ENCODE measurements at regions not wholly inside any gene's neighbourhood (a gene's known extent, or its start where the extent isn't known, plus 50 kb on each side); places are given as distances from the start of the nearest gene placed in this dataset.

- H3K36me3 ChIP-seq (ENCODE audit: control insufficient read depth in 4 of 4, insufficient read depth in 4 of 4, low read length in 3 of 4) = no peaks in the 10 kb centered on the region
- H3K27me3 ChIP-seq (replicated peaks in 2 of 5; ENCODE audit: control insufficient read depth in 4 of 5, insufficient read depth in 5 of 5, low read length in 4 of 5) = no peaks in the 10 kb centered on the region
- DNase-seq = no peak
- H3K4me1 ChIP-seq (ENCODE audit: control extremely low read depth in 1 of 4, control insufficient read depth in 4 of 4, insufficient read depth in 4 of 4, low read length in 3 of 4) = no peaks in the 10 kb centered on the region
- ChIA-PET CTCF (no interaction called here), POLR2A (no interaction called here)
- H3K9me3 ChIP-seq (ENCODE audit: control extremely low read depth in 1 of 5, control insufficient read depth in 4 of 5, insufficient read depth in 2 of 5, low read depth in 1 of 5, low read length in 4 of 5) = no peaks in the 10 kb centered on the region
- no peak overlapping the region for H3K27ac ChIP-seq (ENCODE audit: insufficient read depth in 1 of 2, low read depth in 1 of 2, low read length in 2 of 2, poor library complexity in 1 of 2, severe bottlenecking in 2 of 2)
- H3K4me3 ChIP-seq (ENCODE audit: control insufficient read depth in 1 of 7, extremely low read depth in 1 of 7, insufficient read depth in 4 of 7, low read depth in 2 of 7, low read length in 6 of 7) = no peak overlapping the region
Observed at GRCh38 chr9:11755951-11756350, 937.2 kb upstream of the TYRP1 start.

GRCh38 chr9:11757408-11757807, 935.8 kb upstream of the TYRP1 start:
- H3K36me3 ChIP-seq (ENCODE audit: control insufficient read depth in 4 of 4, insufficient read depth in 4 of 4, low read length in 3 of 4) = no peaks in the 10 kb centered on the region
- no peaks in the 10 kb centered on the region for H3K27me3 ChIP-seq (replicated peaks in 2 of 5; ENCODE audit: control insufficient read depth in 4 of 5, insufficient read depth in 5 of 5, low read length in 4 of 5)
- 100% methylated on average over 3 of the region's 3 CpGs for WGBS (ENCODE audit: insufficient coverage)
- DNase-seq = no peak
- H3K4me1 ChIP-seq (ENCODE audit: control extremely low read depth in 1 of 4, control insufficient read depth in 4 of 4, insufficient read depth in 4 of 4, low read length in 3 of 4) = no peaks in the 10 kb centered on the region
- no peak overlapping the region for H3K27ac ChIP-seq (ENCODE audit: insufficient read depth in 1 of 2, low read depth in 1 of 2, low read length in 2 of 2, poor library complexity in 1 of 2, severe bottlenecking in 2 of 2)
- POLR2A ChIA-PET = no interaction called here
- CTCF ChIA-PET = no interaction called here
- H3K9me3 ChIP-seq (ENCODE audit: control extremely low read depth in 1 of 5, control insufficient read depth in 4 of 5, insufficient read depth in 2 of 5, low read depth in 1 of 5, low read length in 4 of 5) = no peaks in the 10 kb centered on the region
- H3K4me3 ChIP-seq (ENCODE audit: control insufficient read depth in 1 of 7, extremely low read depth in 1 of 7, insufficient read depth in 4 of 7, low read depth in 2 of 7, low read length in 6 of 7) = no peak overlapping the region

GRCh38 chr9:11758016-11758415, 935.2 kb upstream of the TYRP1 start:
- no peaks in the 10 kb centered on the region for H3K27me3 ChIP-seq (replicated peaks in 2 of 5; ENCODE audit: control insufficient read depth in 4 of 5, insufficient read depth in 5 of 5, low read length in 4 of 5)
- H3K36me3 ChIP-seq (ENCODE audit: control insufficient read depth in 4 of 4, insufficient read depth in 4 of 4, low read length in 3 of 4) = no peaks in the 10 kb centered on the region
- H3K4me1 ChIP-seq (ENCODE audit: control extremely low read depth in 1 of 4, control insufficient read depth in 4 of 4, insufficient read depth in 4 of 4, low read length in 3 of 4) = no peaks in the 10 kb centered on the region
- ChIA-PET POLR2A (no interaction called here), CTCF (no interaction called here)
- WGBS (ENCODE audit: insufficient coverage) = 100% methylated on average over 3 of the region's 3 CpGs
- H3K4me3 ChIP-seq (ENCODE audit: control insufficient read depth in 1 of 7, extremely low read depth in 1 of 7, insufficient read depth in 4 of 7, low read depth in 2 of 7, low read length in 6 of 7) = no peak overlapping the region
- no peak for DNase-seq
- H3K9me3 ChIP-seq (ENCODE audit: control extremely low read depth in 1 of 5, control insufficient read depth in 4 of 5, insufficient read depth in 2 of 5, low read depth in 1 of 5, low read length in 4 of 5) = no peaks in the 10 kb centered on the region
- H3K27ac ChIP-seq (ENCODE audit: insufficient read depth in 1 of 2, low read depth in 1 of 2, low read length in 2 of 2, poor library complexity in 1 of 2, severe bottlenecking in 2 of 2) = no peak overlapping the region

- Histone ChIP-seq H3K9me3 (ENCODE audit: control extremely low read depth in 1 of 5, control insufficient read depth in 4 of 5, insufficient read depth in 2 of 5, low read depth in 1 of 5, low read length in 4 of 5) (no peaks in the 10 kb centered on the region), H3K36me3 (ENCODE audit: control insufficient read depth in 4 of 4, insufficient read depth in 4 of 4, low read length in 3 of 4) (no peaks in the 10 kb centered on the region), H3K4me3 (ENCODE audit: control insufficient read depth in 1 of 7, extremely low read depth in 1 of 7, insufficient read depth in 4 of 7, low read depth in 2 of 7, low read length in 6 of 7) (no peak overlapping the region), H3K27ac (ENCODE audit: insufficient read depth in 1 of 2, low read depth in 1 of 2, low read length in 2 of 2, poor library complexity in 1 of 2, severe bottlenecking in 2 of 2) (no peak overlapping the region), H3K4me1 (ENCODE audit: control extremely low read depth in 1 of 4, control insufficient read depth in 4 of 4, insufficient read depth in 4 of 4, low read length in 3 of 4) (no peaks in the 10 kb centered on the region), H3K27me3 (replicated peaks in 2 of 5; ENCODE audit: control insufficient read depth in 4 of 5, insufficient read depth in 5 of 5, low read length in 4 of 5) (no peaks in the 10 kb centered on the region)
- 78% methylated on average over 4 of the region's 4 CpGs for WGBS (ENCODE audit: insufficient coverage)
- DNase-seq = no peak
- POLR2A ChIA-PET = no interaction called here
- CTCF ChIA-PET = no interaction called here
Observed at GRCh38 chr9:11779971-11780370, 913.2 kb upstream of the TYRP1 start.

DNA sequence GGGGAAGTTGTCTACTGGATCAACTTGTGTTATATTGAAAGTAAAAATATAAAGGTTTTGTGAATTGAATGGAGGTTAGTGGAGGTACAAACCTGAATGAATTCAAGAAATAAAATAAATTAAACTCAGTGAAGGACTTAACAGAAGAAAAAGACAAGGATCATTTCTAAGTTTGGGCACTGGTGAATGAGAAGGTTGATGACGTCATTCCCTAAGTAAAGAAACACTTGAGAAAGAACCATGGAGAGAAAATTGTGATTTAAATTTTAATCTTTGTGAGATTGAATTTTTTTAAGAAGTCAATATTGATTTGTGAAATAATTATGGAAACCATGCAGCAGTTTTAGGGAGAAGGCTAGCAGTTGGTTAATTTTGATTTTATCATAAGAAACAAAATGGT, 900.3 kb upstream of the TYRP1 start:
- H3K36me3 ChIP-seq (ENCODE audit: control insufficient read depth in 4 of 4, insufficient read depth in 4 of 4, low read length in 3 of 4) = no peaks in the 10 kb centered on the region
- DNase-seq = no peak
- H3K27me3 ChIP-seq (replicated peaks in 2 of 5; ENCODE audit: control insufficient read depth in 4 of 5, insufficient read depth in 5 of 5, low read length in 4 of 5) = no peaks in the 10 kb centered on the region
- ChIA-PET CTCF (no interaction called here), POLR2A (no interaction called here)
- no peaks in the 10 kb centered on the region for H3K9me3 ChIP-seq (ENCODE audit: control extremely low read depth in 1 of 5, control insufficient read depth in 4 of 5, insufficient read depth in 2 of 5, low read depth in 1 of 5, low read length in 4 of 5)
- H3K27ac ChIP-seq (ENCODE audit: insufficient read depth in 1 of 2, low read depth in 1 of 2, low read length in 2 of 2, poor library complexity in 1 of 2, severe bottlenecking in 2 of 2) = no peak overlapping the region
- no peak overlapping the region for H3K4me3 ChIP-seq (ENCODE audit: control insufficient read depth in 1 of 7, extremely low read depth in 1 of 7, insufficient read depth in 4 of 7, low read depth in 2 of 7, low read length in 6 of 7)
- H3K4me1 ChIP-seq (ENCODE audit: control extremely low read depth in 1 of 4, control insufficient read depth in 4 of 4, insufficient read depth in 4 of 4, low read length in 3 of 4) = no peaks in the 10 kb centered on the region
- WGBS (ENCODE audit: insufficient coverage) = no CpG with 5 or more reads among the region's 1 CpG

GRCh38 chr9:11794984-11795383, 898.2 kb upstream of the TYRP1 start:
- Histone ChIP-seq H3K4me1 (ENCODE audit: control extremely low read depth in 1 of 4, control insufficient read depth in 4 of 4, insufficient read depth in 4 of 4, low read length in 3 of 4) (no peaks in the 10 kb centered on the region), H3K36me3 (ENCODE audit: control insufficient read depth in 4 of 4, insufficient read depth in 4 of 4, low read length in 3 of 4) (no peaks in the 10 kb centered on the region), H3K27ac (ENCODE audit: insufficient read depth in 1 of 2, low read depth in 1 of 2, low read length in 2 of 2, poor library complexity in 1 of 2, severe bottlenecking in 2 of 2) (no peak overlapping the region), H3K4me3 (ENCODE audit: control insufficient read depth in 1 of 7, extremely low read depth in 1 of 7, insufficient read depth in 4 of 7, low read depth in 2 of 7, low read length in 6 of 7) (no peak overlapping the region), H3K27me3 (replicated peaks in 2 of 5; ENCODE audit: control insufficient read depth in 4 of 5, insufficient read depth in 5 of 5, low read length in 4 of 5) (no peaks in the 10 kb centered on the region), H3K9me3 (ENCODE audit: control extremely low read depth in 1 of 5, control insufficient read depth in 4 of 5, insufficient read depth in 2 of 5, low read depth in 1 of 5, low read length in 4 of 5) (no peaks in the 10 kb centered on the region)
- ChIA-PET POLR2A (interaction anchor here (0.5 kb wide), 1 partner anchor 1023 kb away, joined by 7 read pairs; no protein-coding TSS in a partner anchor), CTCF (no interaction called here)
- WGBS (ENCODE audit: insufficient coverage) = 94% methylated on average over 5 of the region's 5 CpGs
- no peak for DNase-seq

- ChIA-PET CTCF (no interaction called here), POLR2A (no interaction called here)
- H3K36me3 ChIP-seq (ENCODE audit: control insufficient read depth in 4 of 4, insufficient read depth in 4 of 4, low read length in 3 of 4) = no peaks in the 10 kb centered on the region
- no peaks in the 10 kb centered on the region for H3K27me3 ChIP-seq (replicated peaks in 2 of 5; ENCODE audit: control insufficient read depth in 4 of 5, insufficient read depth in 5 of 5, low read length in 4 of 5)
- no peak for DNase-seq
- no peak overlapping the region for H3K4me3 ChIP-seq (ENCODE audit: control insufficient read depth in 1 of 7, extremely low read depth in 1 of 7, insufficient read depth in 4 of 7, low read depth in 2 of 7, low read length in 6 of 7)
- no peaks in the 10 kb centered on the region for H3K9me3 ChIP-seq (ENCODE audit: control extremely low read depth in 1 of 5, control insufficient read depth in 4 of 5, insufficient read depth in 2 of 5, low read depth in 1 of 5, low read length in 4 of 5)
- no peaks in the 10 kb centered on the region for H3K4me1 ChIP-seq (ENCODE audit: control extremely low read depth in 1 of 4, control insufficient read depth in 4 of 4, insufficient read depth in 4 of 4, low read length in 3 of 4)
- H3K27ac ChIP-seq (ENCODE audit: insufficient read depth in 1 of 2, low read depth in 1 of 2, low read length in 2 of 2, poor library complexity in 1 of 2, severe bottlenecking in 2 of 2) = no peak overlapping the region
- WGBS (ENCODE audit: insufficient coverage) = 96% methylated on average over 3 of the region's 5 CpGs
Observed at GRCh38 chr9:11805969-11806368, 887.2 kb upstream of the TYRP1 start.
